GM12891 (cell line): ENCODE measurements at regions not wholly inside any gene's neighbourhood (a gene's known extent, or its start where the extent isn't known, plus 50 kb on each side); places are given as distances from the start of the nearest gene placed in this dataset.

ENCODE experiments used
- DNase-seq: peaks from one replicate; pipeline ENCODE4 v3.0.0; 2011; ENCODE audit warnings: low spot score; ENCODE audit not compliant: insufficient read length
- FAIRE-seq: peaks from 2 replicates; lab custom pipeline; 2011; peaks lifted over from hg19 to GRCh38; lab: Jason Lieb, UNC
- PAX5 ChIP-seq: IDR thresholded peaks from 2 replicates; pipeline ENCODE4 v1.6.1; 2011; ENCODE audit warnings: low read length, moderate library complexity, mild to moderate bottlenecking; ENCODE audit not compliant: insufficient read depth, severe bottlenecking
- POLR2A ChIP-seq: IDR thresholded peaks from 2 replicates; pipeline ENCODE4 v1.6.1; 2011; ENCODE audit warnings: low read depth, low read length, control low read depth
- POLR2AphosphoS5 ChIP-seq: IDR thresholded peaks from 2 replicates; pipeline ENCODE4 v1.6.1; 2011; ENCODE audit warnings: low read depth, low read length, control low read depth
- POU2F2 ChIP-seq: IDR thresholded peaks from 2 replicates; pipeline ENCODE4 v1.6.1; 2011; ENCODE audit warnings: low read depth, mild to moderate bottlenecking, control low read depth, low read length, moderate library complexity
- SPI1 ChIP-seq: IDR thresholded peaks from 2 replicates; pipeline ENCODE4 v1.6.1; 2011; ENCODE audit warnings: low read depth, low read length, control low read depth
- TAF1 ChIP-seq: IDR thresholded peaks from 2 replicates; pipeline ENCODE4 v1.6.1; 2011; ENCODE audit warnings: low read depth, low read length, control low read depth

GRCh38 chr5:66329078-66329477 is 185.0 kb downstream of the SREK1 start:
- FAIRE-seq (no peak), DNase-seq (no peak)
- TF ChIP-seq POU2F2: no peak
- no peak for TF ChIP-seq POLR2A
- TF ChIP-seq SPI1: no peak
- no peak for TF ChIP-seq TAF1
- TF ChIP-seq PAX5: no peak

DNA sequence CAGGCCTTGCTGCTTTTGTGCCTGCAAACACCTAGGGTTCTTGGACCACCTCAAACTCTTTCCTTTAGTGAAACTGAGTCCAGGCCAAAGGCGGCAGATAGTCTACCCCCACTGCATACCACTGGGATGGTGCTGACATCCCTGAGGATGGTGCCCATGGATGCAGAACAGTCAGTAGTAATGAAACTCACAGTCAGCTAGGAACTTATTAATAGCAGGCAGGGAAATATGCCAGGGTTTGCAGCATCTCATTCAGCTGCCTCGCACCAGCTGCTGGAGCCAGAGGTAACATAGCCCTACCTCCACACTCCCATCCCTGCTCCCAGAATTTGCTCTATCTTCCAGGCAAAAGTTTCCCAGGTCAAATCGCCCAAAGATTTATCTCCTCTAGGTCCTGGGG is 189.1 kb downstream of the SREK1 start:
- DNase-seq: no peak
- no peak for FAIRE-seq

DNA sequence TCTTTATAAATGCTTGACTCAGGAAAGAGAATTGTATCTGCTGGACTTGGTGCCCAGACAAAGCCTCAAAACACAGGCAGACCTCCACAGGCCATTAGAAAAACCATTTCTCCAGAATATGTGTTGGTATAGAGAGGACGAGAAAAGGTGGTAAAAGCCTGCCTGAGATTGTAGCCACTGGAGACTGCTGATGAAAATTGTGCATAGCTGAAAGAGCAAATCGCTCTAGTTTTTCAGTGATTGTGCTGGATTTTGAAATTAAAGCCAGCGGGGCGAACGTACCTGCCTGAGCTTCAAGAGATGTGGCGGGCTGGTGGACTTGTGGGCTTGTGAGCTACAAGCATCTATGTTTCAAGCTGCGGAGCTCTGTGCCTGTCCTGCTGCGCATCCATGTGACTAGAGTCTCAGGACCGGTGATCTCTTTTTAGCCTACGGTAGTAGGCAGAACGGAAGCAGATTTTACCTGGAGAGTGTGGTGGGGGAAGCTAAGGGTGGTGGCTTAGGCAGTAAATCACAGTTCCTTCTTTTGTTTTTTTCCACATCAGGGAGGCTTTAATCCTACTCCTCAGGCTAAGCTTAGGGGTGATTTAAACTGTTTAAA is 193.6 kb downstream of the SREK1 start:
- no peak for TF ChIP-seq PAX5
- TF ChIP-seq SPI1: no peak
- TF ChIP-seq TAF1: no peak
- TF ChIP-seq POU2F2: no peak
- no peak for TF ChIP-seq POLR2AphosphoS5
- TF ChIP-seq POLR2A: no peak
- FAIRE-seq (no peak), DNase-seq (no peak)

More for the DNA sequence above, 189.1 kb downstream of the SREK1 start:
- TF ChIP-seq POLR2AphosphoS5 (no peak), POLR2A (no peak)

DNA sequence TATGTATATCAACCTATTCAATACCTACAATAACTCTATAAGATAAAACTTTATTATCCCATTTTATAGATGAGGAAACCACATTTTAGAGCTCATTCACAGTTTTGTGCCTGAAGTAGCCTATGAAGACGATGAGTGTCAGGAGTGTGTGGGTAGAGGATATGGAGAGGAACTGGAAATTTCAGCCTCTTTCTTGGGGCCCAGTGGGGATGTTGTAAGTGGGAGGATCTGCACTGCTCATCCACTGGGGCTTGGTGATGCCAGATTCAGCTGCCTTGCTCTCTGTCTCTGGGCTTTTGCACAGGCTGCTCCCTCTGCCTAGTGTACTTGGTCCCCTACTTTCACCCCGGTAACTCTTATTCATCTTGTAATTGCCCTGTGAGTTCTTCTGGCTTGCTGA is 194.7 kb downstream of the SREK1 start:
- TF ChIP-seq POLR2AphosphoS5: no peak
- FAIRE-seq (no peak), DNase-seq (no peak)

- DNase-seq (no peak), FAIRE-seq (no peak)
- TF ChIP-seq PAX5: no peak
These were observed 195.8 kb downstream of the SREK1 start for GRCh38 chr5:66339896-66340295.

- no peak for TF ChIP-seq POU2F2
- no peak for TF ChIP-seq PAX5
- TF ChIP-seq POLR2AphosphoS5: no peak
- no peak for TF ChIP-seq TAF1
- no peak for TF ChIP-seq POLR2A
- TF ChIP-seq SPI1: no peak
- DNase-seq (no peak), FAIRE-seq (no peak)
These were observed 196.7 kb downstream of the SREK1 start for GRCh38 chr5:66340786-66341185.

GRCh38 chr5:66342341-66342880 is 198.3 kb downstream of the SREK1 start:
- FAIRE-seq (no peak), DNase-seq (no peak)
- TF ChIP-seq SPI1 (no peak), PAX5 (no peak), POLR2A (no peak), TAF1 (no peak), POLR2AphosphoS5 (no peak), POU2F2 (no peak)

DNA sequence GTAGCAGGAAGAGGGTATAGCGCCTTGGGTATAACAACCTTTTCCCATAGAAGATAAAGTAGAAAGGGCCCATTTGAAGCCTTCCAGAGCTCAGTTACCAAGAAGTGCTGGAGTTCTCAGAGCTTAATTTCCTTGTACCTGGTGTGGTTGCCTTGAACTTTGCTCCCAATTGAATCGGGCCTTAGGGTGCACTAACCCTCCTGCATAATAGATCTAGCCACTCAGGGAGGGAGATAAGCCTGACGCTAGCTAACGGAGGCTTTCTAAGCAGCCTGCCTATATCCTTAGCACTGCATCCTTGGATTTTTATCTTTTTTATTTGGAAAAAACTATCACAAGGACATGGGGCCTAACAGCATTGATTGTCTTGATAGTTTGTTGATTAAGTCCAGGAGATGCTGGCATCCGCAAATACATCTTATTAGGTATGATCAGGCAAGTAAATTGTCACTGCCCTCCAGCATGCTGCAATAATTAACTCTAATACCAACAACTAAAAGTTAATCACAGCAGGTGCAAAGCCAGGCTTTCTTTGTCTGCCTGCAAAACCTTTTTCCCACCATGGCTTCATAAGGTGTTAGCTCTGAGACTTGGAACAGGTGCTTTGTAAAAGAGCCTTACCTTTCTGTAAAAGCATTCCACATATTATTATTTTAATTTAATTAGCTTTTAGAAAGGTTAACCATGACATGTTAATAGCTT is 199.4 kb downstream of the SREK1 start:
- FAIRE-seq: no peak
- no peak for TF ChIP-seq TAF1
- DNase-seq: no peak

- TF ChIP-seq TAF1 (no peak), POLR2AphosphoS5 (no peak), POU2F2 (no peak), PAX5 (no peak), POLR2A (no peak), SPI1 (no peak)
- no peak for DNase-seq
- no peak for FAIRE-seq
These were observed 200.4 kb downstream of the SREK1 start for GRCh38 chr5:66344544-66344943.

DNA sequence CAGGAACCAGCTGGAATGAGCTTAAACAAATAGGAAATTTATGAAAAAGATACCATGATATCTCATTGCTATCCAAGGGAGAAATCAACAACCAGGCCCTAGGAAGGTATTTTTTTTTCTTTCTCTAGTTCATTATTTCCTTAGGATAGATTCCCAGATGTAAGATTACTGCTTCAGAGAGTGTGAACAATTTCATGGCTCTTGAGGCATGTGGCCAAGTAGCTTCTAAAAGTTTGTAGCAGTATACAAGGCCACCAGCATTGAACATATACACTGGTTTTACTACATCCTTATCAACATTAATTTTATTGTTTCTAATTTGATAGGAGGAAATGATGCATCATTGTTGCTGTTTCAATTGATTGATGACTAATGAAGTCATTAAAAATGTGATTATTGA is 201.2 kb downstream of the SREK1 start:
- no peak for DNase-seq
- TF ChIP-seq POLR2A: no peak
- TF ChIP-seq PAX5: no peak
- FAIRE-seq: no peak

DNA sequence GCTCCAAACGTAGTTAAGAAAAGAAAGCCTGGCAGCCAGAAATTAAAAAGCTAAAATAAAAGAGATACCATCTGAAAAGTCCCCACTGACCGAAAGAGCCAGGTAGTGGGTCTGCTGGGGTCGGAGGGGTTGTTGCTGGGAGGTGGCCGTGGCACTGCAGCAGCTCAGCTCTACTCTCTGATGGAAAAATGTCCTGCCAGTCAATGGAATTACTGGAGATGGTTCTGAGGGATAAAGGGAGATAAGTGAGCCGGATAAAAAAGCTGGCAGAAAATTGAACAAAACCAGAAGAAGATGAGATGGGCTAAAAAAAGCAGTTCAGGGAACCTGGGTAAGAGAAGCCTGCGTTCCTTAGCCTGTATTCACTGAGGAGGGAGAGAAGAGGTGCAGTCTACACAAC is 202.8 kb downstream of the SREK1 start:
- DNase-seq: no peak
- TF ChIP-seq POLR2AphosphoS5 (no peak), POU2F2 (no peak)
- no peak for FAIRE-seq
